WTC11 (cell line): ENCODE measurements at regions not wholly inside any gene's neighbourhood (a gene's known extent, or its start where the extent isn't known, plus 50 kb on each side); places are given as distances from the start of the nearest gene placed in this dataset.

Experiments used
- ATAC-seq: fragments of 200-7000 bp; cut with Tn5 transposase; 2 replicates; pipeline ENCODE4 v1.10.0; 2021; ENCODE audit warnings: mild to moderate bottlenecking, moderate library complexity
- CTCF ChIA-PET: fragments of 300-600 bp; sonication (Branson Sonifier 250); formaldehyde crosslinking; loops from one replicate; lab custom pipeline; 2021; ENCODE audit warnings: antibody characterized with exemption; lab: Charles Lee
- POLR2A ChIA-PET: fragments of 350-600 bp; sonication (Branson Sonifier 250); formaldehyde crosslinking; loops from one replicate; lab custom pipeline; 2021; ENCODE audit warnings: antibody characterized with exemption; lab: Charles Lee
- DNase-seq: peaks from one replicate; pipeline ENCODE4 v3.0.0; 2021; ENCODE audit warnings: low spot score
- H3K27ac Mint-ChIP-seq: 2 replicates; pipeline ENCODE4 v1.8.0; 2021; ENCODE audit warnings: mixed read lengths
- H3K27me3 Mint-ChIP-seq: 2 replicates; pipeline ENCODE4 v1.8.0; 2021; ENCODE audit warnings: low read depth, mild to moderate bottlenecking, moderate library complexity, mixed read lengths
- H3K36me3 Mint-ChIP-seq: 2 replicates; pipeline ENCODE4 v1.8.0; 2021; ENCODE audit warnings: mixed read lengths
- H3K4me1 Mint-ChIP-seq: 2 replicates; pipeline ENCODE4 v1.8.0; 2022; ENCODE audit warnings: mixed read lengths
- H3K4me3 Mint-ChIP-seq: 2 replicates; pipeline ENCODE4 v1.8.0; 2021; ENCODE audit warnings: mild to moderate bottlenecking, moderate library complexity, mixed read lengths
- H3K9me3 Mint-ChIP-seq: 2 replicates; pipeline ENCODE4 v1.8.0; 2021; ENCODE audit warnings: mixed read lengths
- ELF4 ChIP-seq: sonication (generic); formaldehyde crosslinking; IDR thresholded peaks from 2 replicates; pipeline ENCODE4 v1.8.1; 2022; ENCODE audit warnings: low read depth, mild to moderate bottlenecking, moderate library complexity, missing genetic modification reagents
- FOXK1 ChIP-seq: sonication (generic); formaldehyde crosslinking; IDR thresholded peaks from 2 replicates; pipeline ENCODE4 v1.8.0; 2022; ENCODE audit warnings: mild to moderate bottlenecking, moderate library complexity, missing genetic modification reagents
- GABPB1 ChIP-seq: sonication (generic); formaldehyde crosslinking; IDR thresholded peaks from 2 replicates; pipeline ENCODE4 v1.8.1; 2023; ENCODE audit warnings: mild to moderate bottlenecking, missing genetic modification reagents
- GTF2I ChIP-seq: fragments of 250-450 bp; sonication (Bioruptor Pico); conservative IDR thresholded peaks from 2 replicates; pipeline ENCODE4 v1.4.0; 2021; ENCODE audit warnings: mild to moderate bottlenecking
- JAZF1 ChIP-seq: fragments of 250-450 bp; sonication (Bioruptor Pico); IDR thresholded peaks from 2 replicates; pipeline ENCODE4 v1.9.0; 2021; ENCODE audit warnings: moderate library complexity, mild to moderate bottlenecking, inconsistent platforms
- JUN ChIP-seq: sonication (generic); formaldehyde crosslinking; IDR thresholded peaks from 2 replicates; pipeline ENCODE4 v1.8.0; 2023; ENCODE audit warnings: mild to moderate bottlenecking, missing genetic modification reagents
- MXD4 ChIP-seq: fragments of 250-450 bp; sonication (Bioruptor Pico); IDR thresholded peaks from 2 replicates; pipeline ENCODE4 v1.8.0; 2021; ENCODE audit warnings: mild to moderate bottlenecking, moderate library complexity, borderline replicate concordance
- NFYB ChIP-seq: sonication (generic); formaldehyde crosslinking; conservative IDR thresholded peaks from 2 replicates; pipeline ENCODE4 v1.8.0; 2022; ENCODE audit warnings: low read depth, missing genetic modification reagents
- OVOL2 ChIP-seq: fragments of 250-450 bp; sonication (Bioruptor Pico); IDR thresholded peaks from 2 replicates; pipeline ENCODE4 v1.9.0; 2021; ENCODE audit warnings: mild to moderate bottlenecking, borderline replicate concordance
- PRRX2 ChIP-seq: fragments of 250-450 bp; sonication (Bioruptor Pico); IDR thresholded peaks from 2 replicates; pipeline ENCODE4 v1.8.0; 2021; ENCODE audit warnings: mild to moderate bottlenecking
- SMAD3 ChIP-seq: sonication (generic); formaldehyde crosslinking; IDR thresholded peaks from 2 replicates; pipeline ENCODE4 v1.8.0; 2022; ENCODE audit warnings: missing genetic modification reagents, mild to moderate bottlenecking, borderline replicate concordance
- SMAD4 ChIP-seq: sonication (generic); formaldehyde crosslinking; IDR thresholded peaks from 2 replicates; pipeline ENCODE4 v1.8.0; 2022; ENCODE audit warnings: mild to moderate bottlenecking, missing genetic modification reagents
- SP1 ChIP-seq: sonication (generic); formaldehyde crosslinking; conservative IDR thresholded peaks from 2 replicates; pipeline ENCODE4 v1.8.1; 2022; ENCODE audit warnings: missing genetic modification reagents
- TCF7 ChIP-seq: sonication (generic); formaldehyde crosslinking; IDR thresholded peaks from 2 replicates; pipeline ENCODE4 v1.8.0; 2022; ENCODE audit warnings: mild to moderate bottlenecking, low read depth, missing genetic modification reagents, moderate library complexity
- ZNF121 ChIP-seq: sonication (generic); formaldehyde crosslinking; IDR thresholded peaks from 2 replicates; pipeline ENCODE4 v1.8.0; 2023; ENCODE audit warnings: missing genetic modification reagents
- ZNF396 ChIP-seq: fragments of 250-450 bp; sonication (Bioruptor Pico); IDR thresholded peaks from 2 replicates; pipeline ENCODE4 v1.8.0; 2021; ENCODE audit warnings: mild to moderate bottlenecking, moderate library complexity, borderline replicate concordance
- ZNF416 ChIP-seq: fragments of 250-450 bp; sonication (Bioruptor Pico); IDR thresholded peaks from 2 replicates; pipeline ENCODE4 v1.9.0; 2021; ENCODE audit warnings: mild to moderate bottlenecking, inconsistent platforms
- ZNF671 ChIP-seq: fragments of 250-450 bp; sonication (Bioruptor Pico); IDR thresholded peaks from 2 replicates; pipeline ENCODE4 v1.8.0; 2021; ENCODE audit warnings: mild to moderate bottlenecking
- TF ChIP-seq, protein P1 (sequence below): fragments of 250-450 bp; sonication (Bioruptor Pico); IDR thresholded peaks from 2 replicates; pipeline ENCODE4 v1.9.0; 2021; ENCODE audit warnings: mild to moderate bottlenecking
- TF ChIP-seq, protein P2 (sequence below): sonication (generic); formaldehyde crosslinking; IDR thresholded peaks from 2 replicates; pipeline ENCODE4 v1.8.0; 2023; ENCODE audit warnings: missing genetic modification reagents, mild to moderate bottlenecking, borderline replicate concordance
- TF ChIP-seq, protein P3 (sequence below): sonication (generic); formaldehyde crosslinking; IDR thresholded peaks from 2 replicates; pipeline ENCODE4 v1.8.1; 2022; ENCODE audit warnings: missing genetic modification reagents, borderline replicate concordance
- TF ChIP-seq, protein P4 (sequence below): sonication (generic); formaldehyde crosslinking; IDR thresholded peaks from 2 replicates; pipeline ENCODE4 v1.8.0; 2022; ENCODE audit warnings: mild to moderate bottlenecking, missing genetic modification reagents

DNA sequence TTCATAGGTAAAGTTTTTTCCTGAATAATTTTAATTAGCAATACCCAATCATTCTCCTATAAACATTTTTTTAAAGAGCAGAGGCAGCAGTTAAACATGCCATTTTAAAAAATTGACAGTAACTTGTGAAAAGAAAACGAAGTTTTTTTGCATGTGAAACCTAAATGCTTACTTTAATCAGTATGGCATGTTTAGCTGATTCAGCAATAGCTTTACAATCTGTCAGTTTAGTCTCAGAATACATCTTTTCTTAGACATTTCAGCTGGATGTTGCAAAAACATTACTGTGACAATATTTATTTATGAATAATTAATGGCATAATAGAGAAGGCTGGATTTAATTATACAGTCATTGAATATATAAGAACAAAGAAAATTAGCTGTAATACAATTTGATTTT lies 1132.4 kb upstream of the ADGRL2 start:
- CTCF ChIA-PET = no interaction called here
- POLR2A ChIA-PET = no interaction called here
- Mint-ChIP-seq H3K27ac (no peak overlapping the region), H3K36me3 (no peaks in the 10 kb centered on the region), H3K4me1 (peaks cover 15% of the 10 kb centered on the region), H3K4me3 (no peak overlapping the region), H3K27me3 (no peaks in the 10 kb centered on the region), H3K9me3 (no peaks in the 10 kb centered on the region)
- TF ChIP-seq, protein P1, sequence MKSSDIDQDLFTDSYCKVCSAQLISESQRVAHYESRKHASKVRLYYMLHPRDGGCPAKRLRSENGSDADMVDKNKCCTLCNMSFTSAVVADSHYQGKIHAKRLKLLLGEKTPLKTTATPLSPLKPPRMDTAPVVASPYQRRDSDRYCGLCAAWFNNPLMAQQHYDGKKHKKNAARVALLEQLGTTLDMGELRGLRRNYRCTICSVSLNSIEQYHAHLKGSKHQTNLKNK (CRISPR knock-in tag) = no peak
- no peak for TF ChIP-seq NFYB (CRISPR knock-in tag)
- ATAC-seq (no peak), DNase-seq (no peak)

DNA sequence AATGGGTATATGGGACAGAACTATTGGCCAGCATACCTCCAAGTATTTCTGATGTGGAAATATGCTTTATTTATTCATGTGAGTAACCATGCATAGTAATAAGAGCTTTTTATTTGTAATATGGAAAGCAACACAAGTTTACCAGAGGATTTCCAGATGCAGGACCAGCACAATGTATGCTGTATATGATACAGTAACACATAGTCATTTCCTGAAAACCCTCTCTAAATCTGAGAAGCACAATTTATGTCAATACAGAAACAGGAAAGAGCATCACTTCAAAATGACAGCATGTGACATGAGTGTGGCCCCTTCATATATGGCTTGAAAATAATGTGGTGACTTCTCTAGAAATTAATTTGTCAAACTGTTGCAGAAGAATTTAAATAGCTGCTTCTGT lies 1134.7 kb upstream of the ADGRL2 start:
- H3K36me3 Mint-ChIP-seq = no peaks in the 10 kb centered on the region
- CTCF ChIA-PET = no interaction called here
- ATAC-seq = no peak
- no peak overlapping the region for H3K4me3 Mint-ChIP-seq
- peaks cover 7% of the 10 kb centered on the region; the same call in 1 of the 2 replicates for H3K9me3 Mint-ChIP-seq
- no peak for DNase-seq
- TF ChIP-seq, protein P2, sequence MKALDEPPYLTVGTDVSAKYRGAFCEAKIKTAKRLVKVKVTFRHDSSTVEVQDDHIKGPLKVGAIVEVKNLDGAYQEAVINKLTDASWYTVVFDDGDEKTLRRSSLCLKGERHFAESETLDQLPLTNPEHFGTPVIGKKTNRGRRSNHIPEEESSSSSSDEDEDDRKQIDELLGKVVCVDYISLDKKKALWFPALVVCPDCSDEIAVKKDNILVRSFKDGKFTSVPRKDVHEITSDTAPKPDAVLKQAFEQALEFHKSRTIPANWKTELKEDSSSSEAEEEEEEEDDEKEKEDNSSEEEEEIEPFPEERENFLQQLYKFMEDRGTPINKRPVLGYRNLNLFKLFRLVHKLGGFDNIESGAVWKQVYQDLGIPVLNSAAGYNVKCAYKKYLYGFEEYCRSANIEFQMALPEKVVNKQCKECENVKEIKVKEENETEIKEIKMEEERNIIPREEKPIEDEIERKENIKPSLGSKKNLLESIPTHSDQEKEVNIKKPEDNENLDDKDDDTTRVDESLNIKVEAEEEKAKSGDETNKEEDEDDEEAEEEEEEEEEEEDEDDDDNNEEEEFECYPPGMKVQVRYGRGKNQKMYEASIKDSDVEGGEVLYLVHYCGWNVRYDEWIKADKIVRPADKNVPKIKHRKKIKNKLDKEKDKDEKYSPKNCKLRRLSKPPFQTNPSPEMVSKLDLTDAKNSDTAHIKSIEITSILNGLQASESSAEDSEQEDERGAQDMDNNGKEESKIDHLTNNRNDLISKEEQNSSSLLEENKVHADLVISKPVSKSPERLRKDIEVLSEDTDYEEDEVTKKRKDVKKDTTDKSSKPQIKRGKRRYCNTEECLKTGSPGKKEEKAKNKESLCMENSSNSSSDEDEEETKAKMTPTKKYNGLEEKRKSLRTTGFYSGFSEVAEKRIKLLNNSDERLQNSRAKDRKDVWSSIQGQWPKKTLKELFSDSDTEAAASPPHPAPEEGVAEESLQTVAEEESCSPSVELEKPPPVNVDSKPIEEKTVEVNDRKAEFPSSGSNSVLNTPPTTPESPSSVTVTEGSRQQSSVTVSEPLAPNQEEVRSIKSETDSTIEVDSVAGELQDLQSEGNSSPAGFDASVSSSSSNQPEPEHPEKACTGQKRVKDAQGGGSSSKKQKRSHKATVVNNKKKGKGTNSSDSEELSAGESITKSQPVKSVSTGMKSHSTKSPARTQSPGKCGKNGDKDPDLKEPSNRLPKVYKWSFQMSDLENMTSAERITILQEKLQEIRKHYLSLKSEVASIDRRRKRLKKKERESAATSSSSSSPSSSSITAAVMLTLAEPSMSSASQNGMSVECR (CRISPR knock-in tag) = no peak
- TF ChIP-seq ZNF416 (CRISPR knock-in tag) (no peak), ZNF396 (CRISPR knock-in tag) (no peak), GABPB1 (no peak), OVOL2 (CRISPR knock-in tag) (no peak), SMAD3 (CRISPR knock-in tag) (no peak)
- no peaks in the 10 kb centered on the region for H3K27me3 Mint-ChIP-seq
- no peak overlapping the region for H3K27ac Mint-ChIP-seq
- POLR2A ChIA-PET = no interaction called here
- peaks cover 14% of the 10 kb centered on the region for H3K4me1 Mint-ChIP-seq

DNA sequence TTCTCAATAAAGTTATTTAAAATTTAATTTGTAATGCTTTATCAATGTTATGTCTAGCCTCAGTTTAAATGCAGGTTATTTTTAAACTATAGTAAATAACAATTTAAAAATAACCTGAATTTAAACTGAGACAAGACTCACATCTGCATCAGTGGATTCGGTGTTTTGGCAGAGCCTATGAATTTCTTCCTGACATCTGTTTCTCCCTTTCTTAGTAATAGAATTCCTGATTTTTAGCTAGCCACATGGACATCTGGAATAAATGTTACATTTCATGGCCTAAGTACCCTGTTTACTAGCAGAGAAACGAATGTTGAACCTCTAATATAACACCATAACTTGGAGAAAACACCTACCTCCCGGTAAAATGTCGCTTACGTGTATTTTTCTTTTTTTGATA lies 1141.6 kb upstream of the ADGRL2 start:
- no peak for DNase-seq
- POLR2A ChIA-PET = no interaction called here
- peaks cover under 1% of the 10 kb centered on the region; the same call in 1 of the 2 replicates for H3K36me3 Mint-ChIP-seq

DNA sequence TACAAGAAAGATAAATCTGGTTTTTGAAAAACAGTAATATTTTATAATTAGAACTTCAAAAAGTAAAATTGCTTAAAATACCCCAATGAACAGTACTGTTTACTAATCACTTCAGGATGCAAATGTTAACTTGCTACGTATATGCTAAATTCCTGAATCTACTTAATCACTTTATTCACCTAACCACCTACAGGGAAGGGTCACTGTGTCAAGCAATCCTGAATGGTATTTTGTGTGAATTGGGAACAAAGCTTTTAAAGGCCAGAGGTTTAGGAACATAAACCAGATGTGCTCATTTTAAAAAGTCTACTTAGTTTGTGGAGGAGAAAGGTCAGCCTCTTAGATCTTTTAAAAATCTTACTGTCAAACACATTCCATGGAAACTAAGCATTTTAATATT lies 1143.0 kb upstream of the ADGRL2 start:
- no peak for DNase-seq
- ChIA-PET CTCF (interaction anchor here (1.0 to 2.3 kb wide), 3 partner anchors 13 to 440 kb away, joined by 3 to 8 read pairs (median 4); no protein-coding TSS in a partner anchor), POLR2A (no interaction called here)
- Mint-ChIP-seq H3K9me3 (peaks cover 18% of the 10 kb centered on the region), H3K4me3 (no peak overlapping the region), H3K27me3 (no peaks in the 10 kb centered on the region), H3K4me1 (peaks cover 29% of the 10 kb centered on the region), H3K27ac (no peak overlapping the region), H3K36me3 (peaks cover 6% of the 10 kb centered on the region; the same call in 1 of the 2 replicates)
- ATAC-seq = peak; percentile 74; the same call in 1 of the 2 replicates
- TF ChIP-seq MXD4 (CRISPR knock-in tag) = no peak
- TF ChIP-seq, protein P3, sequence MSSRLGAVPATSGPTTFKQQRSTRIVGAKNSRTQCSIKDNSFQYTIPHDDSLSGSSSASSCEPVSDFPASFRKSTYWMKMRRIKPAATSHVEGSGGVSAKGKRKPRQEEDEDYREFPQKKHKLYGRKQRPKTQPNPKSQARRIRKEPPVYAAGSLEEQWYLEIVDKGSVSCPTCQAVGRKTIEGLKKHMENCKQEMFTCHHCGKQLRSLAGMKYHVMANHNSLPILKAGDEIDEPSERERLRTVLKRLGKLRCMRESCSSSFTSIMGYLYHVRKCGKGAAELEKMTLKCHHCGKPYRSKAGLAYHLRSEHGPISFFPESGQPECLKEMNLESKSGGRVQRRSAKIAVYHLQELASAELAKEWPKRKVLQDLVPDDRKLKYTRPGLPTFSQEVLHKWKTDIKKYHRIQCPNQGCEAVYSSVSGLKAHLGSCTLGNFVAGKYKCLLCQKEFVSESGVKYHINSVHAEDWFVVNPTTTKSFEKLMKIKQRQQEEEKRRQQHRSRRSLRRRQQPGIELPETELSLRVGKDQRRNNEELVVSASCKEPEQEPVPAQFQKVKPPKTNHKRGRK (CRISPR knock-in tag) = no peak
- TF ChIP-seq FOXK1 (CRISPR knock-in tag) = no peak
- TF ChIP-seq SMAD4 (CRISPR knock-in tag) = no peak
- no peak for TF ChIP-seq JUN
- TF ChIP-seq ZNF396 (CRISPR knock-in tag) = no peak
- TF ChIP-seq ZNF121 (CRISPR knock-in tag) = no peak
- TF ChIP-seq, protein P4, sequence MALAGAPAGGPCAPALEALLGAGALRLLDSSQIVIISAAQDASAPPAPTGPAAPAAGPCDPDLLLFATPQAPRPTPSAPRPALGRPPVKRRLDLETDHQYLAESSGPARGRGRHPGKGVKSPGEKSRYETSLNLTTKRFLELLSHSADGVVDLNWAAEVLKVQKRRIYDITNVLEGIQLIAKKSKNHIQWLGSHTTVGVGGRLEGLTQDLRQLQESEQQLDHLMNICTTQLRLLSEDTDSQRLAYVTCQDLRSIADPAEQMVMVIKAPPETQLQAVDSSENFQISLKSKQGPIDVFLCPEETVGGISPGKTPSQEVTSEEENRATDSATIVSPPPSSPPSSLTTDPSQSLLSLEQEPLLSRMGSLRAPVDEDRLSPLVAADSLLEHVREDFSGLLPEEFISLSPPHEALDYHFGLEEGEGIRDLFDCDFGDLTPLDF = no peak
- TF ChIP-seq SP1 (CRISPR knock-in tag) = no peak
- no peak for TF ChIP-seq TCF7
- TF ChIP-seq NFYB (CRISPR knock-in tag) = no peak
- no peak for TF ChIP-seq PRRX2 (CRISPR knock-in tag)
- TF ChIP-seq JAZF1 (CRISPR knock-in tag) = no peak
- TF ChIP-seq ELF4 (CRISPR knock-in tag) = no peak

More for the DNA sequence above, 1141.6 kb upstream of the ADGRL2 start:
- Mint-ChIP-seq H3K27me3 (no peaks in the 10 kb centered on the region), H3K4me3 (no peak overlapping the region), H3K27ac (no peak overlapping the region), H3K9me3 (peaks cover 13% of the 10 kb centered on the region), H3K4me1 (peaks cover 29% of the 10 kb centered on the region)
- ATAC-seq = no peak
- CTCF ChIA-PET = no interaction called here
- TF ChIP-seq JUN (no peak), ZNF671 (CRISPR knock-in tag) (no peak), GTF2I (CRISPR knock-in tag) (no peak)
